ENCODE measurements at regions not wholly inside any gene's neighbourhood (a gene's known extent, or its start where the extent isn't known, plus 50 kb on each side); places are given as distances from the start of the nearest gene placed in this dataset.

GRCh38 chr7:25900877-25901276 is 251.1 kb upstream of the NFE2L3 start:
- no peak for TF ChIP-seq POLR2A (IDR thresholded peaks at IDR 0.05)
- no peak for TF ChIP-seq CTCF (IDR thresholded peaks at IDR 0.05)
- H3K4me3 ChIP-seq, result no peak overlapping the region
- WGBS, 2 donors, result 60 to 65% methylated on average over 3 of the region's 3 CpGs
- H3K4me1 ChIP-seq, result no peaks in the 10 kb centered on the region
- H3K9me3 ChIP-seq, result no peaks in the 10 kb centered on the region
- H3K27ac ChIP-seq, result no peak overlapping the region
- no peak for DNase-seq
- no peaks in the 10 kb centered on the region for H3K27me3 ChIP-seq
- no peaks in the 10 kb centered on the region for H3K36me3 ChIP-seq (ENCODE audit: low read depth, missing control alignments)
- intact Hi-C loops (cut with DNase I; ENCODE audit: low total_unique reads), result no loop called here

- Histone ChIP-seq H3K36me3 (ENCODE audit: low read depth, missing control alignments) (no peaks in the 10 kb centered on the region), H3K4me1 (no peaks in the 10 kb centered on the region), H3K4me3 (no peak overlapping the region), H3K27me3 (no peaks in the 10 kb centered on the region), H3K9me3 (no peaks in the 10 kb centered on the region), H3K27ac (no peak overlapping the region)
- WGBS, 2 donors, result 89 to 100% methylated on average over 1 of the region's 1 CpG
- intact Hi-C loops (cut with DNase I; ENCODE audit: low total_unique reads), result no loop called here
- TF ChIP-seq CTCF (IDR thresholded peaks at IDR 0.05), result no peak
- no peak for TF ChIP-seq POLR2A (IDR thresholded peaks at IDR 0.05)
- DNase-seq, result no peak
Measured at GRCh38 chr7:25901658-25902057, 250.3 kb upstream of the NFE2L3 start.

- intact Hi-C loops (cut with DNase I; ENCODE audit: low total_unique reads), result no loop called here
- H3K27me3 ChIP-seq, result no peaks in the 10 kb centered on the region
- no peak overlapping the region for H3K27ac ChIP-seq
- 84 to 92% methylated on average over 3 of the region's 3 CpGs for WGBS, 2 donors
- H3K9me3 ChIP-seq, result no peaks in the 10 kb centered on the region
- no peak for DNase-seq
- H3K36me3 ChIP-seq (ENCODE audit: low read depth, missing control alignments), result no peaks in the 10 kb centered on the region
- TF ChIP-seq POLR2A (IDR thresholded peaks at IDR 0.05), result no peak
- TF ChIP-seq CTCF (IDR thresholded peaks at IDR 0.05), result no peak
- H3K4me1 ChIP-seq, result no peaks in the 10 kb centered on the region
- H3K4me3 ChIP-seq, result no peak overlapping the region
Measured at GRCh38 chr7:25906003-25906402, 246.0 kb upstream of the NFE2L3 start.

- H3K27ac ChIP-seq, result no peak overlapping the region
- H3K4me1 ChIP-seq, result no peaks in the 10 kb centered on the region
- TF ChIP-seq POLR2A (IDR thresholded peaks at IDR 0.05) (no peak), CTCF (IDR thresholded peaks at IDR 0.05) (no peak)
- no peaks in the 10 kb centered on the region for H3K36me3 ChIP-seq (ENCODE audit: low read depth, missing control alignments)
- no peaks in the 10 kb centered on the region for H3K9me3 ChIP-seq
- intact Hi-C loops (cut with DNase I; ENCODE audit: low total_unique reads), result no loop called here
- no peak overlapping the region for H3K4me3 ChIP-seq
- 92 to 95% methylated on average over 5 of the region's 5 CpGs for WGBS, 2 donors
- no peak for DNase-seq
- H3K27me3 ChIP-seq, result no peaks in the 10 kb centered on the region
Measured at GRCh38 chr7:25906760-25907159, 245.2 kb upstream of the NFE2L3 start.

GRCh38 chr7:25907214-25907613 is 244.8 kb upstream of the NFE2L3 start:
- Histone ChIP-seq H3K27ac (no peak overlapping the region), H3K4me1 (no peaks in the 10 kb centered on the region), H3K36me3 (ENCODE audit: low read depth, missing control alignments) (no peaks in the 10 kb centered on the region), H3K9me3 (no peaks in the 10 kb centered on the region), H3K27me3 (no peaks in the 10 kb centered on the region), H3K4me3 (no peak overlapping the region)
- WGBS, 2 donors, result 91 to 93% methylated on average over 7 of the region's 7 CpGs
- DNase-seq, result no peak
- intact Hi-C loops (cut with DNase I; ENCODE audit: low total_unique reads), result no loop called here
- TF ChIP-seq POLR2A (IDR thresholded peaks at IDR 0.05) (no peak), CTCF (IDR thresholded peaks at IDR 0.05) (no peak)

Measured in testis (tissue), 2 donors.